ENCODE measurements at regions not wholly inside any gene's neighbourhood (a gene's known extent, or its start where the extent isn't known, plus 50 kb on each side); places are given as distances from the start of the nearest gene placed in this dataset.

DNA sequence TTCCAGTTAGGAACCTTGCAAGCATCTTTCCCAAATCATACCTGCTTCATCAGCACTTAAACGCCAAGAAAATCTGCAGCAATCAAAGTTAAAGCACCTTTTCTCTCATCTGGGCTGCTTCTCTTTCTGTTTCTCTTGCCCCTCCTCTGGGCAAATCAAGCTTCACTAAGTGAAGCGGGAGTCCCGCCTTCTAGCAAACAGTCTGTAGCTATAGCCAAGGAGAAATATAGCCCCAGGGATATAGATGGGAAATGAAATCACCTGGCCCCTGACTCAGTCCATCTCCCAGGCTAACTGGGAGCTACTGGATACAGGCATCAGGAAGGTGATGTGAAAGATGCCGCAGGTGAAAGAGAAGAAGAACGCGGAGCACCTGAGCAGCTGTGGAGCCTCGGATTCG, 481.9 kb downstream of the C6orf118 start:
- Histone ChIP-seq H3K27ac (no peak overlapping the region), H3K9me3 (no peaks in the 10 kb centered on the region), H3K4me1 (no peaks in the 10 kb centered on the region), H3K27me3 (no peaks in the 10 kb centered on the region), H3K4me3 (no peak overlapping the region), H3K36me3 (no peaks in the 10 kb centered on the region)
- ATAC-seq = no peak
- 55 to 72% methylated on average over 4 to 8 of the region's 8 CpGs for whole genome bisulfite sequencing, 2 donors (ENCODE audit: low coverage in 1 of 2)
- TF ChIP-seq EP300 (IDR thresholded peaks at IDR 0.05) (no peak), POLR2AphosphoS5 (IDR thresholded peaks at IDR 0.05) (no peak), POLR2A (IDR thresholded peaks at IDR 0.05) (no peak)
- TF ChIP-seq, protein P1, sequence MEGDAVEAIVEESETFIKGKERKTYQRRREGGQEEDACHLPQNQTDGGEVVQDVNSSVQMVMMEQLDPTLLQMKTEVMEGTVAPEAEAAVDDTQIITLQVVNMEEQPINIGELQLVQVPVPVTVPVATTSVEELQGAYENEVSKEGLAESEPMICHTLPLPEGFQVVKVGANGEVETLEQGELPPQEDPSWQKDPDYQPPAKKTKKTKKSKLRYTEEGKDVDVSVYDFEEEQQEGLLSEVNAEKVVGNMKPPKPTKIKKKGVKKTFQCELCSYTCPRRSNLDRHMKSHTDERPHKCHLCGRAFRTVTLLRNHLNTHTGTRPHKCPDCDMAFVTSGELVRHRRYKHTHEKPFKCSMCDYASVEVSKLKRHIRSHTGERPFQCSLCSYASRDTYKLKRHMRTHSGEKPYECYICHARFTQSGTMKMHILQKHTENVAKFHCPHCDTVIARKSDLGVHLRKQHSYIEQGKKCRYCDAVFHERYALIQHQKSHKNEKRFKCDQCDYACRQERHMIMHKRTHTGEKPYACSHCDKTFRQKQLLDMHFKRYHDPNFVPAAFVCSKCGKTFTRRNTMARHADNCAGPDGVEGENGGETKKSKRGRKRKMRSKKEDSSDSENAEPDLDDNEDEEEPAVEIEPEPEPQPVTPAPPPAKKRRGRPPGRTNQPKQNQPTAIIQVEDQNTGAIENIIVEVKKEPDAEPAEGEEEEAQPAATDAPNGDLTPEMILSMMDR (IDR thresholded peaks at IDR 0.05) = no peak

DNA sequence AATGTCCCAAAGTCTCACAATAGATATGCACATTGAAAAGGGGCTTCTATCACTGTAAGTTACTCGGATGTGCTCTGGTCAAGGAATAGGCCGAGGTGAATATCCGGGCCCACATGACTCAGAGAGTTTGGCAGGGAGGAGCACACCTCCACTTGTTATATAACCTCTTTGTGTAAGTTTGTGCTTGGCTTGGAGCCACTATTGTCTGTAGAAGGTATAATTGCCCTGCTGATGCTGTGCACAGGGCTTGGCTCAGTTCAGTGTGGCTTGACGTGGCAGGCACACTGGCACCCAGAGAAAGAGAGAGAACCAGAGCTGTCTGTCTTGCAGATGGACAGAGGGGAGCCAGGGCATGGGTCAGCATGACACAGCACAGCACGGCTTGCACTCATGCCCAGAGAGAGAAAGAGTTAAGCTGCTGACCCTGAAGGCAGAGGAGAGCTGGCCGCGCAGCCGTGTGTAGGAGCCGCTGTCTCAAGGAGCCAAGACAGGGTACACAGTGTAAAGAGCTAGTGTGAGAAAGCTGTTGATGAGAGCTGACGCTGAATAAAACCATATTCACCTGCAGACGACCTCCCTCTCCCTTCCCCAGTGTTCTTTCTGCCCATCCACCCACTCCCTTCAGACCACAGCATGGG, 482.5 kb downstream of the C6orf118 start:
- H3K4me1 ChIP-seq = no peaks in the 10 kb centered on the region
- H3K27me3 ChIP-seq = no peaks in the 10 kb centered on the region
- H3K27ac ChIP-seq = no peak overlapping the region
- WGBS, 2 donors (ENCODE audit: low coverage in 1 of 2) = 62 to 80% methylated on average over 3 to 10 of the region's 11 CpGs
- ATAC-seq = no peak
- no peaks in the 10 kb centered on the region for H3K36me3 ChIP-seq
- no peaks in the 10 kb centered on the region for H3K9me3 ChIP-seq
- H3K4me3 ChIP-seq = no peak overlapping the region
- TF ChIP-seq POLR2A (IDR thresholded peaks at IDR 0.05) = no peak
- TF ChIP-seq EP300 (IDR thresholded peaks at IDR 0.05) = no peak
- no peak for TF ChIP-seq POLR2AphosphoS5 (IDR thresholded peaks at IDR 0.05)
- TF ChIP-seq, protein P1 (IDR thresholded peaks at IDR 0.05) = no peak

DNA sequence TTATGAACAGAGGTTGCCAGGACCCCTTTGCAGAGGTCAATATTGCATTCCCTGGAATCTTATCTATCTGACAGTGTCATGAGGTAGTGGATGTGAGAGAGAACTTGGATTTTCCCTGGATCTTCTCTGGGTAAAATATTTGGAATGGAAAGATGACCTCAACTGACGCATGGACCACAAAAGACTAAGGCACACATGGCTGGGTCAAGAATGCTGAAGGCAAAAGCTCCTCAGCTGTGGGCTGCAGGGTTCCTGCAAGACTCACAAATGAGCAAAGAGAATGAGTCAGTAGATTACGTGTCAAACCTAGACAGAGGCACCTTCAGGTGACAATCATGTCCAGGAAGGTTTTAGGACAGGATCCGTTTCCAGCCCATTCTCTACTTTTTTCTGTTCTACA, 484.0 kb downstream of the C6orf118 start:
- H3K9me3 ChIP-seq = no peaks in the 10 kb centered on the region
- ATAC-seq = no peak
- no peaks in the 10 kb centered on the region for H3K4me1 ChIP-seq
- WGBS, 2 donors (ENCODE audit: low coverage in 1 of 2) = 90 to 95% methylated on average over 2 to 3 of the region's 3 CpGs
- TF ChIP-seq POLR2AphosphoS5 (IDR thresholded peaks at IDR 0.05) (no peak), EP300 (IDR thresholded peaks at IDR 0.05) (no peak), POLR2A (IDR thresholded peaks at IDR 0.05) (no peak)
- TF ChIP-seq, protein P1 (IDR thresholded peaks at IDR 0.05) = no peak
- no peak overlapping the region for H3K4me3 ChIP-seq
- H3K27ac ChIP-seq = no peak overlapping the region
- H3K27me3 ChIP-seq = no peaks in the 10 kb centered on the region
- H3K36me3 ChIP-seq = no peaks in the 10 kb centered on the region

DNA sequence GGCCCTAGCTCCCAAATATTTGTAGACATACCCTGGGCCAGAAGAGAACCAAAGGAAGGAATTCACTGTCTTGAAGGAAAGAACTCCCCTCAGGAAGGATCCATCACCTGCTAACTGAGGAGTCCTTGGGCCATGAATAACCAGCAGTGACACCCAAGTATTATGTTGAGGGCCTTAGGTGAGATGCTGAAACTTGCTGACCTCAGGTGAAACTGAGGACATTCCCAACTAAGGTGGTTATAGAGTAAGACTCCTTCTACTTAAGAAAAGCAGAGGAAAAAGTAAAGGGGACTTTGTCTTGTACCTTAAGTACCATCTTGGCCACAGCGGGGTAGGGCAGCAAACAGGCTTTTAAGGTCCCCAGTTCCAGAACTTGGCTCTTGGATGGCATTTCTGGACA, 491.7 kb downstream of the C6orf118 start:
- Histone ChIP-seq H3K27ac (no peak overlapping the region), H3K27me3 (no peaks in the 10 kb centered on the region), H3K4me1 (no peaks in the 10 kb centered on the region), H3K36me3 (no peaks in the 10 kb centered on the region), H3K9me3 (no peaks in the 10 kb centered on the region), H3K4me3 (no peak overlapping the region)
- ATAC-seq = no peak
- TF ChIP-seq EP300 (IDR thresholded peaks at IDR 0.05) (no peak), POLR2A (IDR thresholded peaks at IDR 0.05) (no peak), POLR2AphosphoS5 (IDR thresholded peaks at IDR 0.05) (no peak)
- TF ChIP-seq, protein P1 (IDR thresholded peaks at IDR 0.05) = no peak
- no CpG with 5 or more reads among the region's 1 CpG for WGBS, 2 donors (ENCODE audit: low coverage in 1 of 2)

DNA sequence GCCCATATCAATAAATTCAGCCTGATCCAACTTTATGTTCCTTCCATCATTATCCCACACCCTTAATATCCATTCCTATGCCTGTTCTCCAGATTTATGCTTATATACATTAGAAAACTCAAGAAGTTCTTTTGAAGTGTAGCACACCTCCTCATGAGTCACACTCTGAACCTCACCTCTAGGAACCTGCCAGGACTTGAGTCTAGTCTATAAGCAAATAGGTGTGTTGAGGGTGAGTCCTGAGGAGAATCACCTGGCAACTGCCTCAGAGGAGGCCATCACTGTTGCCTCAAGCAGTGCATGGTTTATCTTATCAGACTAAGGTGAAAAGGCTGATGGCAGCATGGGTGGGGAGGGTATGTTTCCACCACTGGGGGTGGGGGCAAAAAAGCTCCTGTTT, 496.7 kb downstream of the C6orf118 start:
- TF ChIP-seq POLR2AphosphoS5 (IDR thresholded peaks at IDR 0.05) = no peak
- no peak for TF ChIP-seq EP300 (IDR thresholded peaks at IDR 0.05)
- TF ChIP-seq, protein P1 (IDR thresholded peaks at IDR 0.05) = no peak
- no peak for TF ChIP-seq POLR2A (IDR thresholded peaks at IDR 0.05)
- H3K36me3 ChIP-seq = no peaks in the 10 kb centered on the region
- H3K4me1 ChIP-seq = no peaks in the 10 kb centered on the region
- H3K27ac ChIP-seq = no peak overlapping the region
- H3K4me3 ChIP-seq = no peak overlapping the region
- H3K27me3 ChIP-seq = no peaks in the 10 kb centered on the region
- no peak for ATAC-seq
- peaks cover 0 to 7% (median 0%) of the 10 kb centered on the region in 3 donors for H3K9me3 ChIP-seq
